ENCODE measurements at regions not wholly inside any gene's neighbourhood (a gene's known extent, or its start where the extent isn't known, plus 50 kb on each side); places are given as distances from the start of the nearest gene placed in this dataset.

DNA sequence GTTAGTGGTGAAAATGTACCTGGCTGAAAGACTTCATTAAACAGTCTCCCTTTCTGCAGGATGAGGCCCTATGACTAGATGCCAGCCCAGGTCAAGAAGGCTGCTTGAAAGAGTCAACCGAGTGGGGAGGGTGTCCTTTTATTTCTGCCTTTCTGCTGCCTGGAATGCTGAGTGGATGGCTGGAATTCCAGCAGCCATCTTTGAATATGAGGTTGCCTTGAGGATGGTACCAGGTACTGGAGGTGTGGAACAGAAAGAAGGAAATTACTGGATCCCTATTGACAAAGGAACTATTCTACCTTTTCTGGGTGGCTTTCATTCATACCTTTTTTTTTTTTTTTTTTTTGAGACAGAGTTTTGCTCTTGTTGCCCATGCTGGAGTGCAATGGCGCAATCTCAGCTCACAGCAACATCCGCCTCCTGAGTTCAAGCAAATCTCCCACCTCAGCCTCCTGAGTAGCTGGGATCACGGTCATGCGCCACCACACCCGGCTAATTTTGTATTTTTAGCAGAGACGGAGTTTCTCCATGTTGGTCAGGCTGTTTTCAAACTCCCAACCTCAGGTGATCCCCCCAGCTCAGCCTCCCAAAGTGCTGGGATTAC, 89.5 kb upstream of the SLC22A11 start:
- no peak overlapping the region for H2AFZ ChIP-seq (ENCODE audit: low read length)
- no peak overlapping the region for H3K4me2 ChIP-seq (ENCODE audit: low read depth, low read length, poor library complexity, severe bottlenecking)
- no peaks in the 10 kb centered on the region for H3K4me1 ChIP-seq (ENCODE audit: low read length)
- no peaks in the 10 kb centered on the region for H3K79me2 ChIP-seq (ENCODE audit: low read length)
- H3K4me3 ChIP-seq (ENCODE audit: low read length), result no peak overlapping the region
- H3K9me3 ChIP-seq (ENCODE audit: low read length), result no peaks in the 10 kb centered on the region
- no peak overlapping the region for H3K27ac ChIP-seq (ENCODE audit: low read length)
- H3K36me3 ChIP-seq (ENCODE audit: insufficient read depth, low read length), result no peaks in the 10 kb centered on the region
- DNase-seq, result no peak
- H3K9me2 ChIP-seq (replicated peaks; ENCODE audit: insufficient read depth, low read length), result no peaks in the 10 kb centered on the region
- no peaks in the 10 kb centered on the region for H4K20me1 ChIP-seq (ENCODE audit: insufficient read depth, low read depth, low read length)
- H3K27me3 ChIP-seq (ENCODE audit: low read length), result no peaks in the 10 kb centered on the region
- H3K9ac ChIP-seq (ENCODE audit: low read length), result no peak overlapping the region

DNA sequence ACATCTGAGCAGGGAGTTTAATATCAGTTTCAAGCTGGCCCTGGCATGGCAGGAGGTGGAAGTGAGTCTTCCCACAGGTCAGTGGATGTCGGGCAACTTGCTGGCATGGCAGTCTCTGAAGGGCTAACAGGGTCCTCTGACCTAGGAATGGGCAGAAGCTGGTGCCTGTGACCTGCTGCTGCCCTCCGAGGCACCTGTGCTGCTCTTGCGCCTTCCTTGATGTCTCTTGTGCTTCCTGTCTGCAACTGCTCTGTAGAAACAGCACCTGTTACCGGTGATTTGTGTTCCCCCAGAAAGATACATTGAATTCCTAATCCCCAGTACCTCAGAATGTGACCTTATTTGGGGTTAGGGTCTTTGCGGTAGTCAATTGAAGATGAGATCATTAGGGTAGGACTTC, 86.5 kb upstream of the SLC22A11 start:
- Histone ChIP-seq H4K20me1 (ENCODE audit: insufficient read depth, low read depth, low read length) (no peaks in the 10 kb centered on the region), H3K4me3 (ENCODE audit: low read length) (no peak overlapping the region), H3K36me3 (ENCODE audit: insufficient read depth, low read length) (no peaks in the 10 kb centered on the region), H3K9ac (ENCODE audit: low read length) (no peak overlapping the region), H3K4me2 (ENCODE audit: low read depth, low read length, poor library complexity, severe bottlenecking) (no peak overlapping the region), H3K79me2 (ENCODE audit: low read length) (no peaks in the 10 kb centered on the region), H3K4me1 (ENCODE audit: low read length) (no peaks in the 10 kb centered on the region), H3K9me2 (replicated peaks; ENCODE audit: insufficient read depth, low read length) (no peaks in the 10 kb centered on the region), H3K27ac (ENCODE audit: low read length) (no peak overlapping the region), H3K9me3 (ENCODE audit: low read length) (no peaks in the 10 kb centered on the region), H3K27me3 (ENCODE audit: low read length) (no peaks in the 10 kb centered on the region), H2AFZ (ENCODE audit: low read length) (no peak overlapping the region)
- DNase-seq, result no peak

DNA sequence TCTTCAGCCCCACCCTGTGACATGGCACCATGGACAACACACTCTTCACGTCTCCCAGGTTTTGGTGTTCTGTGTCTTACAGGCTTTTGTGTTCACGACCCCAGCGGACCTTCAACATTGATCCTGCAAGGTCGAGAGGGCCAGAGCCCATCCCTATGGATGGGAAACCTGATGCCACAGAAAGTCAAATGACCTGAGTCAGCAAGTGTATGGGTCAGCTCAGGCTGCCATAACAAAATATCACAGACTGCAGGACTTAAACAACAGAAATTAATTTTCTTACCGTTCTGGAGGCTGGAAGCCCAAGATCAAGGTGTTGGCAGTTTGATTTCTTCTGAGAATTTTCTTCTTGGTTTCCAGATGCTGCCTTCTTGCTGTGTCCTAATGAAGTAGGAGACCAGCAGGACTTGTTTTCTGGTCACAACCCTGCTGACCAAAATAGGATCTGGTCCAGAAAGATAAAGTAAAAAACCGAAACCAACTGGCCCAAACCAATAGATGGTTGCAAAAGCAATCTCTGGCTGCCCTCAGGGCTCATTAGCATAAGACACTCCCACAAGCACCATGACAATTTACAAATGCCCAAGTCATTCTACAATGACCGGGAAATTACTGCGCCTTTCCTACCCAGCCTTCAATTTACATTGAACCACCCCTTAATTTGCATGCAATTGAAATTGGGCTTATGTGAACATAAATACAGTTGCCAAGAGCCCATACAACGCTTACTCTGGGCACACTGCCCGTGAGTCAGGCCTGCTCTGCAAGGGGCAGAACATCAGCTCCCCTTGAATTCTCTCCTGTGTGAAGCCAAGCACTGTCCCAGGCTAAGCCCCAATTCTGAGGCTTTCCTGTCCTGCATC, 82.9 kb upstream of the SLC22A11 start:
- Histone ChIP-seq H4K20me1 (ENCODE audit: insufficient read depth, low read depth, low read length) (no peaks in the 10 kb centered on the region), H3K4me3 (ENCODE audit: low read length) (no peak overlapping the region), H3K79me2 (ENCODE audit: low read length) (no peaks in the 10 kb centered on the region), H3K9me3 (ENCODE audit: low read length) (no peaks in the 10 kb centered on the region), H3K9ac (ENCODE audit: low read length) (no peak overlapping the region), H3K27me3 (ENCODE audit: low read length) (no peaks in the 10 kb centered on the region), H2AFZ (ENCODE audit: low read length) (no peak overlapping the region), H3K27ac (ENCODE audit: low read length) (no peak overlapping the region), H3K4me1 (ENCODE audit: low read length) (no peaks in the 10 kb centered on the region), H3K36me3 (ENCODE audit: insufficient read depth, low read length) (no peaks in the 10 kb centered on the region), H3K9me2 (replicated peaks; ENCODE audit: insufficient read depth, low read length) (no peaks in the 10 kb centered on the region), H3K4me2 (ENCODE audit: low read depth, low read length, poor library complexity, severe bottlenecking) (no peak overlapping the region)
- DNase-seq, result no peak

DNA sequence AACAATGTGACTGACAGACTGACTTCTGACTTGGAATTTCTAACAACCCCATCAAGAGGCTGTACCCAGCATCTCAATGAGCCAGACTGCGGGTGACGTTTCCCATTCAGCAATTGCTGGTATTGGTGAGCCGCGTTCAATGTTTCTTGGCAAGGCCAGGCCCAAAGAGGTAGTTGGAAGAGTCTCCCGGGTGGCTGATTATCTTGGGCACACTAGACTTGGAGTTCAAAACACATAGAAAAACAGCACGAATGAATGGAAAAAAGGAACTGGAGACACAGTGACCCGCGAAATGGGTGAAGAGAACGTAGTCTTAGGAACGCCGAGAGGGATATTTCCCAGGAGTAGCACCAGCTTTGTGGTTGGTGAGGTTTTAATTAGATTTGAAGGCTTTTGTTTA, 81.1 kb upstream of the SLC22A11 start:
- H3K36me3 ChIP-seq (ENCODE audit: insufficient read depth, low read length), result no peaks in the 10 kb centered on the region
- no peak overlapping the region for H3K4me2 ChIP-seq (ENCODE audit: low read depth, low read length, poor library complexity, severe bottlenecking)
- no peak overlapping the region for H3K9ac ChIP-seq (ENCODE audit: low read length)
- no peak overlapping the region for H2AFZ ChIP-seq (ENCODE audit: low read length)
- H3K4me3 ChIP-seq (ENCODE audit: low read length), result no peak overlapping the region
- DNase-seq, result no peak
- no peaks in the 10 kb centered on the region for H3K9me3 ChIP-seq (ENCODE audit: low read length)
- no peaks in the 10 kb centered on the region for H3K4me1 ChIP-seq (ENCODE audit: low read length)
- H3K79me2 ChIP-seq (ENCODE audit: low read length), result no peaks in the 10 kb centered on the region
- no peaks in the 10 kb centered on the region for H4K20me1 ChIP-seq (ENCODE audit: insufficient read depth, low read depth, low read length)
- no peaks in the 10 kb centered on the region for H3K9me2 ChIP-seq (replicated peaks; ENCODE audit: insufficient read depth, low read length)
- H3K27me3 ChIP-seq (ENCODE audit: low read length), result no peaks in the 10 kb centered on the region
- no peak overlapping the region for H3K27ac ChIP-seq (ENCODE audit: low read length)

DNA sequence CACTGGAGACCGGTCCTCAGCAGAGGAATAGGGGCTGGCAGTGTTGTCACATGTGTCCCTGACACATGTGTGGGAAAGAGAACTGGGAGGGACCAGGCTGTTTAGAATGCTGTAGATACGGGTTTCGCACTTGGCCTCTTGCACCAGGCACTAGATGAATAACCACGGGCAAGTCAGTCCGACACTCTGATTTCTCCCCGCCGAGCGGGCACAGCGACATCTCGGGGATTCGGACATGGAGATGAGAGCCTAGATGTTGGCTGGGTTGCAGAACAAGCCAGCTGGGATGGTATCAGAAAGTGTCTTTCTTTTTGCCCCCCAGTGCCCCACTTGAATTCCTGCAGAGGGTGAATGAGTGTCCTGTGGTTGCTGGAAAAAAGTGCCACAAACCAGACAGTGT, 80.6 kb upstream of the SLC22A11 start:
- H3K4me3 ChIP-seq (ENCODE audit: low read length), result no peak overlapping the region
- no peak for DNase-seq
- no peaks in the 10 kb centered on the region for H4K20me1 ChIP-seq (ENCODE audit: insufficient read depth, low read depth, low read length)
- H3K9ac ChIP-seq (ENCODE audit: low read length), result no peak overlapping the region
- no peak overlapping the region for H3K4me2 ChIP-seq (ENCODE audit: low read depth, low read length, poor library complexity, severe bottlenecking)
- no peak overlapping the region for H2AFZ ChIP-seq (ENCODE audit: low read length)
- H3K9me3 ChIP-seq (ENCODE audit: low read length), result no peaks in the 10 kb centered on the region
- no peaks in the 10 kb centered on the region for H3K9me2 ChIP-seq (replicated peaks; ENCODE audit: insufficient read depth, low read length)
- no peaks in the 10 kb centered on the region for H3K4me1 ChIP-seq (ENCODE audit: low read length)
- H3K27me3 ChIP-seq (ENCODE audit: low read length), result no peaks in the 10 kb centered on the region
- H3K27ac ChIP-seq (ENCODE audit: low read length), result no peak overlapping the region
- H3K36me3 ChIP-seq (ENCODE audit: insufficient read depth, low read length), result no peaks in the 10 kb centered on the region
- H3K79me2 ChIP-seq (ENCODE audit: low read length), result no peaks in the 10 kb centered on the region

DNA sequence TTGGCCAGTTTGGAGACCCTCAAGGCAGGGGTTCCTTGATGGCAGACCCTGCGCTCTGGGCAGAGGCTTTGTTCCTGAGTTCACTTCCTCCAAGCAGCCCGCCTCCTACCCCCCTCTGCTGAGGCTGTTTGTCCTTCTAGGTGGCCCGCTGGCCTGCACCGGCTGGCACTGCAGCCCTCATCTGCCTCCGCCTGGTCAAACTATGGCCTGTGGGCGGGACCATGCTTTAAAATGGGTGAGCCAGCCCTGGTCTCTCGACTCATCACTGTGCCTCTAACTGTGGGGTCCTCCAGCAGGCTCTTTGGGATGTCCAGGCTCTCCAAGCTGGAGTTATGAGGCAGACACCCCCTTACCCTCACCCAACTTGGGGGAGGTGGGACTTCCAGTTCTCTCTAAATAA, 78.9 kb upstream of the SLC22A11 start:
- no peaks in the 10 kb centered on the region for H3K9me3 ChIP-seq (ENCODE audit: low read length)
- H3K4me2 ChIP-seq (ENCODE audit: low read depth, low read length, poor library complexity, severe bottlenecking), result no peak overlapping the region
- no peaks in the 10 kb centered on the region for H3K79me2 ChIP-seq (ENCODE audit: low read length)
- no peaks in the 10 kb centered on the region for H3K4me1 ChIP-seq (ENCODE audit: low read length)
- H3K27me3 ChIP-seq (ENCODE audit: low read length), result no peaks in the 10 kb centered on the region
- no peak overlapping the region for H3K4me3 ChIP-seq (ENCODE audit: low read length)
- no peaks in the 10 kb centered on the region for H3K9me2 ChIP-seq (replicated peaks; ENCODE audit: insufficient read depth, low read length)
- no peaks in the 10 kb centered on the region for H3K36me3 ChIP-seq (ENCODE audit: insufficient read depth, low read length)
- no peak overlapping the region for H2AFZ ChIP-seq (ENCODE audit: low read length)
- no peak for DNase-seq
- no peak overlapping the region for H3K27ac ChIP-seq (ENCODE audit: low read length)
- H3K9ac ChIP-seq (ENCODE audit: low read length), result no peak overlapping the region
- no peaks in the 10 kb centered on the region for H4K20me1 ChIP-seq (ENCODE audit: insufficient read depth, low read depth, low read length)

DNA sequence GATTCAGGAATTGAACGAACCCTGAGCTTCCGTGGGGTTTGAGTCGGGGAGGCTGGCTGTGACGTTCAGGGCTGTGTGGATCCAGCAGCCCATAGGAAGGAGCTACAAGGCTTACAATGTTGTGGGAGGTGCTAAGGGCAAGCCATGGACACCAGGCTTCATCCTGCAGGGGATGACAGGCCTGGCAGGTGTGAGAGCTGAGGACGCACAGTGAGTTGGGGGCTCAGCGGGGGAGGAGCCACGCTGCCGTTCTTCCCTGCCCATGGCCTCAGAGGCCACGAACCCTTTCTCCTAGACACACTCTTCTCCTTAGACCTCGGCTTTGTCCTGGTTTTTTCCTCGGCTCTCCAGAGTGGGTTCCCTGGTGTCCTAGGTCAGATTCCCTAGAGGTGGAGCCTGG, 78.1 kb upstream of the SLC22A11 start:
- Histone ChIP-seq H3K4me2 (ENCODE audit: low read depth, low read length, poor library complexity, severe bottlenecking) (no peak overlapping the region), H3K9me2 (replicated peaks; ENCODE audit: insufficient read depth, low read length) (no peaks in the 10 kb centered on the region), H2AFZ (ENCODE audit: low read length) (no peak overlapping the region), H4K20me1 (ENCODE audit: insufficient read depth, low read depth, low read length) (no peaks in the 10 kb centered on the region), H3K79me2 (ENCODE audit: low read length) (no peaks in the 10 kb centered on the region), H3K27ac (ENCODE audit: low read length) (no peak overlapping the region), H3K9ac (ENCODE audit: low read length) (no peak overlapping the region), H3K36me3 (ENCODE audit: insufficient read depth, low read length) (no peaks in the 10 kb centered on the region), H3K4me3 (ENCODE audit: low read length) (no peak overlapping the region), H3K9me3 (ENCODE audit: low read length) (no peaks in the 10 kb centered on the region), H3K27me3 (ENCODE audit: low read length) (no peaks in the 10 kb centered on the region), H3K4me1 (ENCODE audit: low read length) (no peaks in the 10 kb centered on the region)
- DNase-seq, result no peak

DNA sequence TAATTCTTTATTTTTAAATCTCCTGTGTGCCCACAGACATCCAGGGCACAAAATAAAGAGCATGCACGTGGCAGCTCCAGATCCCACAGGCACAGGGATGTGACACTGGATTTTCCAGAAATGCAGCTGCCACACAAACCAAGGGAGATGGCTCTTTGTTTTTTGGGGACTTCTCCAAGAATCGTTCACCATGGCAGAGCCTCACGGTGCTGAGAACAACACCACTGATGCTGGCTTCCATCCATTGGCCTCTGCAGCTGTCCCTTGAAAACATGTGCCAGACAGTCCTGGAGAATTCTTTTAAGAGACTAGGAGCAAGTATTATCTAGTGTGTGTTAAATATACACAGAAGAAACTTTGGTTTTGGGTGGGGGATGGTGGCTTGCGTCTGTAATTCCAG, 73.2 kb upstream of the SLC22A11 start:
- Histone ChIP-seq H3K27ac (ENCODE audit: low read length) (no peak overlapping the region), H3K27me3 (ENCODE audit: low read length) (no peaks in the 10 kb centered on the region), H3K79me2 (ENCODE audit: low read length) (no peaks in the 10 kb centered on the region), H3K36me3 (ENCODE audit: insufficient read depth, low read length) (no peaks in the 10 kb centered on the region), H3K4me2 (ENCODE audit: low read depth, low read length, poor library complexity, severe bottlenecking) (no peak overlapping the region), H4K20me1 (ENCODE audit: insufficient read depth, low read depth, low read length) (no peaks in the 10 kb centered on the region), H3K4me3 (ENCODE audit: low read length) (no peak overlapping the region), H3K9me3 (ENCODE audit: low read length) (no peaks in the 10 kb centered on the region), H3K4me1 (ENCODE audit: low read length) (no peaks in the 10 kb centered on the region), H3K9me2 (replicated peaks; ENCODE audit: insufficient read depth, low read length) (no peaks in the 10 kb centered on the region), H2AFZ (ENCODE audit: low read length) (no peak overlapping the region), H3K9ac (ENCODE audit: low read length) (no peak overlapping the region)
- DNase-seq, result no peak
